ENCODE measurements at regions not wholly inside any gene's neighbourhood (a gene's known extent, or its start where the extent isn't known, plus 50 kb on each side); places are given as distances from the start of the nearest gene placed in this dataset.

GRCh38 chr15:87120555-87120954 is 1040.9 kb downstream of the AGBL1 start:
- no peaks in the 10 kb centered on the region for H3K27me3 ChIP-seq (replicated peaks; ENCODE audit: insufficient read depth, low read depth, low read length, poor library complexity)
- BruUV-seq (replicated peaks) = no TSS peak
- no peaks in the 10 kb centered on the region for H3K4me1 ChIP-seq (ENCODE audit: insufficient read depth, low read length, poor library complexity, severe bottlenecking)
- H3K27ac ChIP-seq (ENCODE audit: low read depth, low read length, poor library complexity, severe bottlenecking) = no peak overlapping the region
- intact Hi-C loops (cut with micrococcal nuclease; ENCODE audit: unreplicated experiment) = no loop called here
- ChIA-PET CTCF (no interaction called here), POLR2A (ENCODE audit: low non-redundant PET) (no interaction called here)
- H3K4me3 ChIP-seq (ENCODE audit: low read depth, low read length, poor library complexity, severe bottlenecking) = no peak overlapping the region
- no peaks in the 10 kb centered on the region for H3K36me3 ChIP-seq (ENCODE audit: insufficient read depth, low read length, poor library complexity, severe bottlenecking)
- DNase-seq (ENCODE audit: low spot score) = no peak
- TF ChIP-seq EZH2 (IDR thresholded peaks at IDR 0.05; ENCODE audit: borderline replicate concordance, low read depth, low read length, poor library complexity, severe bottlenecking) (no peak), CTCF (conservative IDR thresholded peaks at IDR 0.05; ENCODE audit: low read depth, low read length) (no peak)
- peaks cover 5% of the 10 kb centered on the region for H3K9me3 ChIP-seq (ENCODE audit: low read depth, low read length, poor library complexity, severe bottlenecking)

- H3K4me3 ChIP-seq (ENCODE audit: low read depth, low read length, poor library complexity, severe bottlenecking) = no peak overlapping the region
- no TSS peak for BruUV-seq (replicated peaks)
- H3K9me3 ChIP-seq (ENCODE audit: low read depth, low read length, poor library complexity, severe bottlenecking) = peaks cover 14% of the 10 kb centered on the region
- no peak for DNase-seq (ENCODE audit: low spot score)
- intact Hi-C loops (cut with micrococcal nuclease; ENCODE audit: unreplicated experiment) = no loop called here
- H3K4me1 ChIP-seq (ENCODE audit: insufficient read depth, low read length, poor library complexity, severe bottlenecking) = no peaks in the 10 kb centered on the region
- POLR2A ChIA-PET (ENCODE audit: low non-redundant PET) = no interaction called here
- CTCF ChIA-PET = no interaction called here
- H3K27me3 ChIP-seq (replicated peaks; ENCODE audit: insufficient read depth, low read depth, low read length, poor library complexity) = no peaks in the 10 kb centered on the region
- no peaks in the 10 kb centered on the region for H3K36me3 ChIP-seq (ENCODE audit: insufficient read depth, low read length, poor library complexity, severe bottlenecking)
- H3K27ac ChIP-seq (ENCODE audit: low read depth, low read length, poor library complexity, severe bottlenecking) = no peak overlapping the region
- TF ChIP-seq CTCF (conservative IDR thresholded peaks at IDR 0.05; ENCODE audit: low read depth, low read length) = no peak
- TF ChIP-seq EZH2 (IDR thresholded peaks at IDR 0.05; ENCODE audit: borderline replicate concordance, low read depth, low read length, poor library complexity, severe bottlenecking) = no peak
Measured at GRCh38 chr15:87118846-87119245, 1039.2 kb downstream of the AGBL1 start.

GRCh38 chr15:87118435-87118834 is 1038.8 kb downstream of the AGBL1 start:
- CTCF ChIA-PET = no interaction called here
- no peak for TF ChIP-seq CTCF (conservative IDR thresholded peaks at IDR 0.05; ENCODE audit: low read depth, low read length)
- TF ChIP-seq EZH2 (IDR thresholded peaks at IDR 0.05; ENCODE audit: borderline replicate concordance, low read depth, low read length, poor library complexity, severe bottlenecking) = no peak
- no peak overlapping the region for H3K27ac ChIP-seq (ENCODE audit: low read depth, low read length, poor library complexity, severe bottlenecking)
- intact Hi-C loops (cut with micrococcal nuclease; ENCODE audit: unreplicated experiment) = no loop called here
- no peak for DNase-seq (ENCODE audit: low spot score)
- no peak overlapping the region for H3K4me3 ChIP-seq (ENCODE audit: low read depth, low read length, poor library complexity, severe bottlenecking)
- no peaks in the 10 kb centered on the region for H3K4me1 ChIP-seq (ENCODE audit: insufficient read depth, low read length, poor library complexity, severe bottlenecking)
- H3K36me3 ChIP-seq (ENCODE audit: insufficient read depth, low read length, poor library complexity, severe bottlenecking) = no peaks in the 10 kb centered on the region
- POLR2A ChIA-PET (ENCODE audit: low non-redundant PET) = no interaction called here
- no TSS peak for BruUV-seq (replicated peaks)
- no peaks in the 10 kb centered on the region for H3K27me3 ChIP-seq (replicated peaks; ENCODE audit: insufficient read depth, low read depth, low read length, poor library complexity)
- H3K9me3 ChIP-seq (ENCODE audit: low read depth, low read length, poor library complexity, severe bottlenecking) = peaks cover 15% of the 10 kb centered on the region

All from A673 (cell line).